NOMO-1 treated with DMSO at 0.1 percent for 48 hours (cell line): ENCODE measurements at regions not wholly inside any gene's neighbourhood (a gene's known extent, or its start where the extent isn't known, plus 50 kb on each side); places are given as distances from the start of the nearest gene placed in this dataset.

ENCODE experiments used
- DNase-seq: peaks from one replicate; lab custom pipeline; 2025; ENCODE audit not compliant: unreplicated experiment; lab: John Stamatoyannopoulos, UW

DNA sequence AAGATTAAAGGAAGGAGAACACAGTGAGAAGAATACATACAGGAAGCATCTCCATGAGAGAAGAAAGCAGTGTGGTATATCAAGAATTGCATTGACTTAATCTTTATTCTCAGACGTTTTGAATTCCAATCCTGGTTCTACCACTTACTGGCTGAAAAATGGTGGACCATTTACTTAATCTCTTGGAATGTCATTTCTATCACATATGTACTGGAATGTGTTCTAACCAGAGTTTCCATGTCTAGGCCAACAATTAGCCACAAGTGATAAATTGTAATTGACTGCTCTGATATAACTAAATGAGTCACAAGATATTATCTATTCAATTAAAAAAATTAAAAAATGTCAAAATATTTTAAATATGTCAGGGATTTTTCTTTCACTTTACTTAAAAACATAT lies 626.1 kb downstream of the PTPRC start:
- no peak for DNase-seq

DNA sequence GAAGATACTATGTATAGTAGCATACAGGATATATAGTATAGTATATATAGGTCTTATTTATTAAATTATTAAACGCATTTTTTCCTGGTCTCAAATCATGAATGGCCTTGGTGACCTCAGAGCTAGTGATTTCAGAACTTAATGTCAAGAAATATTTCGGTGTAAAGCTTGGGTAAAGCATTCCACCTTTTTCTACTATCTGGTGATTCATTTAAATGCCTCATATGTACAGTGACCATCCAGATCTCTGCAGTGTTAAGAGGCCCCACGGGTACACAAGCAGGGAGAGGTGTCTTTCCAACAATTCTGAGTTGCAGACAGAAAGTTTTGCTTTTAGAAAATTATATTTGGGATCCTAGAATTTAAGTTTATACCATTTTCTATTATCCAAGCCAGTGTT lies 626.5 kb downstream of the PTPRC start:
- no peak for DNase-seq

DNA sequence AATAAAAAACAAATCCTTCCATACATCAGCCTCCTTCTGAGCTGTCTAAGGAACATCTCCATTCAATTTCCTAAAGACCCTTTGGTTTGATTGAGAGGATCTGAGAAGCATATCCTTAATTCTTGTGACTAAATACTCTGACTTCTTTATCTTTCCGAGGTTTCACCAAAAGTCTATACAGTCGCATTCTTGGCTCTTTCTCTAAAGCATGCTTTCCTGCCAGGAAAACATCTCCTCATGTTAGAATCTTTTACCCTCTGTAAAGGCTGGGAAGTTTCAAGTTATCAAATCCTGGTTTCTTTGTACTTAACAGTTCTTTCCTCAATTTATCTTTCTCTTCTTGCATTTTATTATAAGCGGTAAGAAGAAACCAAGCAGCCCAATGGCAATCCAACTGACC lies 630.4 kb downstream of the PTPRC start:
- DNase-seq = no peak

DNA sequence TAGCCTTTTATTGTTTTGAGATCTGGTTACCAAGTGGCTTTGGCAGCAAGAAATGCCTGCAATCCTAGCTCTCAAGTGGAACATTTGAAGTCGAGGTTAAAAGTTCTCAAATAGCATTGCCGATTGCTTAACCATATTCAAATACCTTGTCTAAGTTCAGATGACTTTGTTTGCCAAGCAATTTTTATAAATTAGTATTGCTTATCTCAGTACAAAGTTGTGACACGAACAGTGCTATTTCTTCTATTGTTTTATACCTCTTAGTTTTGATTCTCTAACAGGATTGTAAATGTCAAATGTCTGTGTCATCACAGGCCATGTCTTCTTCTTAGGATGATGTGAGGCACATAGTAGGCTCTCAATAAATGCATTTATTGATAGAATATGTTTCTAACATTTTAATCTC lies 633.3 kb downstream of the PTPRC start:
- no peak for DNase-seq

DNA sequence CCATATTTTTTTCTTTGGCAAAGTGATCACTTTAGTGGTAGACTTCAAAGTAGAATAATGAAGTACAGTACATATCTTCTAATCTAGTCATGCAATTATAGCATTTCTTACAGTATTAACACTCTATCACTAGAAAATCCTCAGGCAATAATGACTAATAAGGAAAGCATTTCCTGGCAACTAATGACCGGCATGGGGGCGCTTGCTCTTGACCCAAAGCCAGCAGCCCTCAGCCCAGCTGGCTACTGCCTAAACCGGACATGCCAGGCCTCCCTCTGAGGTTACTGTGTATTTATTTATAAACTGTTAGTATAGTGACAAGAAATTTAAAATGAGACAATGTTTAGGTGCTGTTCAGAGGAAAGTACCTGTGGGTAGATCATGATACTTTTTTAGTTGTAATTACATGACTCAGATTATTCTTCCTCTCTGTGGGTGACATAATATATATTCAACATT lies 633.8 kb downstream of the PTPRC start:
- DNase-seq = no peak

DNA sequence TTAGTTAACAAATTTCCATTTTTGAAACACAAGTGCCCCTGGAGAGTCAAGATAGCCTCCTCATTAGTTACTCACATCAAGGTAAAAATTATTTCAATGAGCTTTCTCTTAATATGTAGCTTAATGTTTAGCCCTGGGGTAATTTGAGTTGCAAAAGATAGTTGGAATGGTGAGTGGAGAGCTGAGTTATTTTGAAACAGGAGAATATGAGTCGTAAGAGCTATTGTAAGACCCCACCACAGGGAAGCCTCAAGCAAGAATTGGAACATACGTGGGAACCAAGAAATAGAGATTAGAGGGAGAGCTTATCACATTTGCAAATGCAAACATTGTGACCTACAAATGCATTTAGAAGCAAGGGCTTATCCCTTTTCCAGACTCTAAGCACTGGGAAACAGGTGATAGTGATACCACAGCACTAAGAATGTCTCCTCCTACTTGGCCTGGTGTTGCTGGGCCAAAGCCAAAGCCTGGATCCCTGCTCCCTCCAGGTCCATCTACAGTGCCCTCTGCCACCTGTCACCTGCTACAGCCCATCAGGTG lies 635.1 kb downstream of the PTPRC start:
- no peak for DNase-seq

DNA sequence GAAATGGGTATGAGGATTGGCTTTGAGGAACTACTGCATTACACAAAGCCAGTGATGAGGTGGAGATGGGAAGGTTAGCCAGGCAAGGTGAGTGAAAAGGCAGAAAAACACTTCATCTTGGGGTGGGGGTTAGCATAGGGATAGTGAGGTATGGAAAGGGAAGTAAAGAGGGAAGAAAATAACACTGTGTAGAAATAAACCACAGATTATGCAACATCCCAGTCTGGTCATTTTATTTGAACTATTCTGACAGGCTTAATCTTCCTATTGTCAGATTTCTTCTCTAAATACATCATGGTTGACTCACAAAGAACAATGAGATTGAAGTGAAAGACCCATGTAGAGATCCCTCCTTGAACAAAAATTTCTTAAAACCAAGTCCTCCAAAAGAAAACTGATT lies 640.2 kb downstream of the PTPRC start:
- peak; percentile 66 for DNase-seq

DNA sequence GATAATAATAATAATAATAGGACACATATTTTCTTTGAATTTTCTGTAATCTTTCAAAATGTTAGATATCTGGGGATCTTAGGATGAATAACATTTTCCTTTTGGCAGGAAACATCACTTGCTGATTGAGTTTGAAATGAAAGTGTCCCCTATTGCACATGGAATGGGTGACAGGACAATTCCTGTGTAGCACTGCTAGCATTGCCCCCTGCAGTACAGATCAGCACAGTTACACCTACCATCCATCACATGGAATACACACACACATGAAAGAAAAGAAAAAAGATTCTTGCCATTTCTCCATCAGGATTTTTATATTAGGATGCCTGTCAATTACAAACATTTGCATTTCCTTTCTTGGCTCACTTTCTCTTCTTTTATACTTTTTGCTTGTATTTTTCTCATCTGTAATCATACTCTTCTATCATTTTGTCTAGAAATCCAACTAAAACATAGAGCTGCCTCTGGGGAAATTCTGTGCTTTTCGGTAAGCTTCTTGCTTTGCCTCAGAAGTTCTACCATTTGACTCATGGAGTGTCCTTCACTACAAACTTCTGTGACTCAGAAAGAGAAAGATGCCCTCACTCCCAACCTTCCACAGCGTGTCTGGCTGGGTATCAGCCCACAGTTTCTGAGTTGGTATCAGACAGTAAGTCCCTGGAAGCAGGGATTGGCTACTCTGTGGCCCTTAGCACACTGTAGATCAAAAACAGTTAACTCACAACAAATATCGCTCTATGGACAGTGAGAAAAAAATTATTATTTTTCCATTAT lies 641.2 kb downstream of the PTPRC start:
- no peak for DNase-seq

DNA sequence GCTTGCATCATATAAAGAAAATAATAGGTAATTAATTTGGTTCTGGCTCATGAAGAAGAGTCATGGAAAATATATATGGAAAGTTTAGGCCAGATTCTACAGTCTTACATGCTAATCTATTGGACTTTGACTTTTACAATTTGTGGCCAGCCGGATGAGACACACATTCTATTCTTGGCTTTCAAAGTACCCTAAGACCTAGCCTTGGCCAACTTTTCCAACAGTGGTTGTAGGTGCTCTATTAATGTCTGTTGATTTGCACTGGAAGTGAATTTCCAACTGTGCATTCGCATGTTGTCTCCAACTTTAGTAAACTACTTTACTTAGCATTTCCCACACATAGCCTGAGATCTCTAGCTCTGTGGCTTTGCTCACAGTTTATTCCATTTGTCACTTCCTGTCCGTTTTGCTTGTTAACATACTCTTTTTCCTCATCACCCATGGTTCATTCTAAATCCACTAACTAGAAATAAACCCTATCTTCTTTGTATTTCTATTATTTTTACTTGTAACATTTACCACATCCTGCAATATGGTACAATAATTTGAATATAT lies 644.0 kb downstream of the PTPRC start:
- peak; percentile 44 for DNase-seq

DNA sequence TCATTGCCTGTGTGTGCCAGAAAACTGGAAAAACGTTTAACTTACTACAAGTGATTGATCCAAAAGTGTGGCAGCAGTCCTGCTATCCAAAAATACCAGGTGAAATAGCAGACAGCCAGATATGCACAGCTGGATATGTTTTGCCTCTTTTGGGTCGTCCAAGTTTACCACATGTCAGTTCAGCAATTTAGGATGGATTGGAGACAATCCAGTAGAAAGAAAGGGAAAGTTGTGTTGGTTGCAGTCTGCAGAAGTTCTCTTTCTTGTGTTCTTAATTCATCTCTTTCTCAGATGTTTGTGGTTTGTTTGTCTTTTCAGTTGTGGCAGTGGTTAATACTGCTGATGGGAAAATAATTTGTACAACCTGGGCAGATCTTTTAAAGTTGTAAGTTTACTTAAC lies 645.0 kb downstream of the PTPRC start:
- no peak for DNase-seq

DNA sequence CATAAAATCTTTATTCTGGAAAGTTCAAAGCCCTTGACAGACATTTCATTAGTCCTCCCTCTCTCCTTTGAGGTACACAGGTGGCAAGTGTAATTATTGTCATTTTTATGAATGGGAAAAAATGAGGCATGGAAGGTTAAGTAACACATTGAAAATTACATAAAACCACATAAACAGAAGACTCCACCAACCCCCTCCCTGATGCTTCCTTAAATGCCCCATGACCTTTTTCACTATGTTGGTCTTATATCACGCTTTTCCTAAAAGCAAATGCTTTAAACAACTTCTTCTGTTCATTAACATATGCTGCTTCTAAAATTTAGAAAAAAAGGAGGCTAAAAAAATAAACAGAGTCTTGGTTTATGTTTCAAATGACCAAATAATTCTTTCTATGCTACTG lies 648.4 kb downstream of the PTPRC start:
- DNase-seq = no peak

DNA sequence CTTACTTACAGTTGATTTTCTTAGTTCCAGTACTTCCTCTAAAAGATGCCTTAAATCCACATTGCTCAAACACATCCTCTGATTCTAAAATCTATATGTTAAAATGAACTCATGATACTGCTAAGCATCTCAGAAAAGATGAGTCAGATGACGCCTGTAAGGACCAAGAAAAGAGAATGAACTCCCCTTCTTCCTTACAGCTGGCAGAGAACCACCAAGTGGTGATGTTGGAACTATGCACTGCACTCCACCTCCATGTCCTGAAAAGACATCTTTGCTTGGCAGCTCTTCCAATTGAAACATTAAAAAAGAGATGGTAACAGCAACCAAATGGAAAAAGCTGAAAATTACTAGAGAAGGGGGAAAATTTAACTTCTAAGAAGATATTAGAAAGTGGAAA lies 648.8 kb downstream of the PTPRC start:
- peak; percentile 9 for DNase-seq

DNA sequence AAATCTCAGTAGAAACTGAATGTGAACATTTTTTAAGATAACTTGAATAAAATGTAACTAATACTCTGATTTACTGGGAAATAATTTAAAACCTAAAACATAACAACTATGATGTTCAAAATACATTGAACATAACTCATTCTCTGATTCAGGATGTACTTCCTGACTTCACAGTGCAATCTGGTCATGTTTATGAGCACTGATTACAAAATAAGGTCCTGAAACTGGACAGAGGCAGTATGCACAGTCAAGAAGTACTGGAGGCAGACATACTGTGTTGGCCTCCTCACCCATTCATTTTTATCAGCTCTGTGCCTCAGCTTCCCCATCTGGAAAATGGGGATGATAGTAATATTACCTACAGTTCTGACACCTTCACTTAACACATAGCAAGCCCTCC lies 651.3 kb downstream of the PTPRC start:
- DNase-seq = no peak

DNA sequence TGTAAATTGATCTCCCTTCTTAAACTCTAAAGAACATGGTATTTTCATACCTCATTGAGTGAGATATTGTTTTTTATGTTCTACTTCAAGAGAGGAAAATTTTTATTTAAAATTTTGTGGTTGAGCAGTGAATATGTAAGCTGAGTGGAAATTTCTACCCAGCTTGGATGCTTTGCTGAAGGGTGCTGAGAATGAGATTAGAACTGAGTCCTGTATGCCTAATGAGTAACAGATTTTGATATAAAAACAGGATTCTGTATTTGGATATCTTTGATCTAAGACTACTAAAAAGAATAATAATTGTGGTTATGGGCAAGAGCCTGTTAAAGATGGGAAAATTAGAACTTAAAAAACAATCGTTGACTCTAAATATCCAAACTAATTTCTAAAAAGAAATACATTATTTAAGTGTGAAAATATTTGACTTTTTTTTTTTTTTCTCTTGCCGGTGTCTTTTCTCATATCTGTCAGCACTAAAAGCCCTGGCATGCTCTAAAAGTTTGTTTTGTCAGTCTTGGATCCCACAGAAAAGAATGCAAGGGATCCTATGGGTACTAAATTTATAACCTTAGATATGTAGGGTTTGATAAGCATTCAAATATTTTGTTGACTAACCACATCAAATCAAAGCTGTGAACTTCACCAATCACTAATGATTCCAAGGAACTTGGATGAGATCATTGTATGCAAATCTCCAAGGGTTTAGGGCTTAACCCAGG lies 652.3 kb downstream of the PTPRC start:
- DNase-seq = no peak

DNA sequence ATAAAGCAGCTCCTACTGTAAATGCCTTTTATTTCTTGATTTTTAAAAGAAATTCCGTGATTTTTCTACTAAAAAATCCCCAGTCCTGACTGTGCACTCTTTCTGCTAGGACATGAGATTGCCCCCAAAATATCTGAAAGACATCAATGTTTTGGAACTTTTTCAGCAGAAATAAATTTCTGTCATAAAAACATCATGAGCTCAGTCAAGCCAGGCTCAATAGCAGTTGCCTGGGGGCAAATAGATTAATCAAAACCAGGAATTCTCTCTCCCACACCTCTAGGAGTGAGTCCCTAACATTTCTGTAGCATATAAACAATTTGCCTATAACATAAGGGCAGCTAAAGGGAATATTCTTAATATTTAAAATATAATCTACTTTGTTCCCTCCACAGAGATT lies 654.1 kb downstream of the PTPRC start:
- no peak for DNase-seq

DNA sequence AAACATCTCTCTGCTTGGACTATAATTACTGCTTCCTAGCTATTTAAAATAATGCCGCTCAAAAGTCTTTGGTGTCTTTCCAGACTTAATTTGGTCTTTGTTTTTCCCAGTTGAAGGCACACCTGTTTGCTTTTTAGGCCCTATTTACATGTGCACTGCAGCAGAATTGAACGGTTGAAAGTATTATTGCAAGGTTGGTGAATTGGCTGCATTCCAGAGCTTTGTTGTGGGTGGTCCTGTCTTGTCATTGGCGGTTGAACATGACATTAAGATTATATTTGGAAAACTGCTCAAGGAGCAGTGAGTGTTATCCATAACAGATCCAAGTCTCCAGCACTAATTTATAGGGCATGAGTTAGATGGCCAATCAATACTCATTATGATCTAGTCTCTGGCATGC lies 656.3 kb downstream of the PTPRC start:
- no peak for DNase-seq

DNA sequence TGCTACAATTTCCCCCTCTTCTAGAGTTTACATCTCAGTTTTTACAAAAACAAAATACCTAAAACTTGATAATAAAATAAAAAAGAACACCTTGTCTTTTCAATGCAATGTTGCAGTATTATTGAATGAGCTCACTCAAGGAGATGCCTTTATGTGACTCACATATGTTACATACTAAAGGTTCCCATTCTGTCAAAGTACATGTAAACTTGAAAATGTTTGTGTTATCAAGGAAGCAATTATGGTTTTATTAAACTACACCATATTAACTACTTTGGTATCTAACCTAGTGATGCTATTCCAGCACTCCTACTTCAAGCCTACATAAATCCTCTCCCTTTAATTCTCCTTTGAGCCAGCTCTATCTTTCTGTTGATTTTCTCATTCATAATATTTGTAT lies 658.3 kb downstream of the PTPRC start:
- DNase-seq = no peak

DNA sequence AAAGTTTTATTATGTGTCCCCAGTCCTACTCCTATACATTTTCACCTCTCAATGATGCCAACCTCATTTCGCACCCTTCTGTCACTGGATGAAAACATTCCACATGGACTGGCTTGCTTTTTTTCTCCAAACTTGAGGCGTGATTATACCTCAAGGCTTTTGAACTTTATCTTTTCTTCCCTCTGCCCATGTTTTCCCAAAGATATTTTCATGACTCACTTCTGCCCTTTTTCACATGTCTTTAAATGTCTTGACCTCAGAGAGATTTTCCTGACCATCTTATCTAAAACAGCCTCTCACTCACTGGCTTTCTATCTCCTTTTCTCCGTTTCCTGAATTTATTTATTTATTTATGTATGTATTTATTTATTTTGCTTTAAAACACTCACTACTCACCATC lies 659.0 kb downstream of the PTPRC start:
- DNase-seq = no peak

DNA sequence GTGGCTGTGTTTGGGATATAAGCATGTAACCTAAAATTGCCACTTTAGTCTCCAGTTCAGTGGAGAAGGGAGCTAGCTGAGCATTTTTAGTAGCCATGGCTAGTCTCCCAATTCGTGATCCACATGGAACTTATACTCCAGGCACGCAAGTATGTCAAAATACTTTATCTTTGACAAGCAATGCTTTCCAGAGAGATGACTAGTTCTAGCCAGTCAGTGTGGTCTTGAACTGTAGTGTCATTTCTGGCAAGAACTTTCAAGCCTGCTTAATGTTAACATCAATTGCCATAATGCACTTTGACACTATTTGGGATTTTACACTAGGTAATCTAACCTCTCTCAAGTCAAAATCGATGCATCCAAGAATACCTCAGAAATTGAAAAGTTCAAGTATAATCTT lies 660.0 kb downstream of the PTPRC start:
- DNase-seq = no peak

DNA sequence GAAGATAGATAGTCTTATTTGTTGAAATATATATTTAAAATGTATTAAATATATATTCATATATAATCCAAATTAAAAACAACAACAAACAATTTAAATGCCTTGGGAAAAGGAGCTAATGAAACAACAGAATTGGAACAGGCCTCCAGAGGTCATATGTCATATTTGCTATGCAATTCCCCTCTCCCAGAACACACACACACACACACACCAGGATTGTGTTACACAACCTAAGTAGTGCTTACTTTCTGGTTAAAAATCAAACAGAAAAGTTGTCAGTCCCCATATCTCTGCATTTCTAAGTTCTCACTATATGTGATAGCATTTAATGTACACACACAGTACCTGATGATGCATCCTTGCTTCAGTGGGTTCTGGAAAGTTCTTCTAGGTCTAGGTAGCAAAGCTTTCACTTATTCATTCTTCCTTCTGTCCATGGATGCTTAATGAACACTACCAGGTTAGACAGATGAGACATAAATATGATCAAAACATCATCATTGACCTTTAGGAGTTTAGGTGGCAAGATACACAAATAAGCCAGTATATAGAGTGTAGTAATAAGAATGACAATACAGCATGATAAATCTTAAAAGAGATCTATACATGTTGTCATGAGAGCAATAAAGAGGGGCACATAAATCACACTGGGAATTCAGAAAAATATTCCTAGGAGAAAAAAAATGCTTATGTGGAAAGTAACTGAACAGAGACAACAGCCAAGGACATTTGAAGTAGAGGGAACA lies 662.8 kb downstream of the PTPRC start:
- DNase-seq = no peak

DNA sequence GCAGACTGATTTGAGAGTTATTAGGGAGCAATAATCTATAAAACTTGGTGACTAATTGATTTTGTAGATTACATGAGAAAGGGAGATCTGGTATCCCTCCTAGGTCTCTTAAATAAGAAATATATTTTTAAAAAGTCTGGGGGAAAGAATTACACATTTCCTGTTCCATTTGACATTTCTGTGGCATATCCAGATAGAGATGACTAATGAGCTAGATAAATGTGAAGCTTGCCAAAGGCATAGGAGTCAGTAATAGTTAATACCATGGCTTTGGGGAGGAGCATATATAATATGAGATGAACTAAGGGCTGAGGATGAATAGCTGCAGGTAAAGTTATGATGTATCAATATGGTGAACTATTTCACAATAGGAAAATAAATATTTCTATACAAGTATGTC lies 663.7 kb downstream of the PTPRC start:
- DNase-seq = no peak
